GM10266 (cell line): ENCODE measurements at regions not wholly inside any gene's neighbourhood (a gene's known extent, or its start where the extent isn't known, plus 50 kb on each side); places are given as distances from the start of the nearest gene placed in this dataset.
A peak's percentile ranks its signal among the peaks of the same experiment; 100 is the strongest.

ENCODE experiments used
- DNase-seq: peaks from one replicate; pipeline ENCODE4 v3.0.0; 2012; ENCODE audit errors: extremely low spot score
- CTCF ChIP-seq: IDR thresholded peaks from 2 replicates; pipeline ENCODE4 v1.5.1; 2012; ENCODE audit warnings: mild to moderate bottlenecking, low read depth; ENCODE audit not compliant: control insufficient read depth, insufficient read depth; ENCODE audit errors: missing control alignments

GRCh38 chr20:39280875-39281274 is 318.7 kb downstream of the DHX35 start:
- no peak for TF ChIP-seq CTCF

DNA sequence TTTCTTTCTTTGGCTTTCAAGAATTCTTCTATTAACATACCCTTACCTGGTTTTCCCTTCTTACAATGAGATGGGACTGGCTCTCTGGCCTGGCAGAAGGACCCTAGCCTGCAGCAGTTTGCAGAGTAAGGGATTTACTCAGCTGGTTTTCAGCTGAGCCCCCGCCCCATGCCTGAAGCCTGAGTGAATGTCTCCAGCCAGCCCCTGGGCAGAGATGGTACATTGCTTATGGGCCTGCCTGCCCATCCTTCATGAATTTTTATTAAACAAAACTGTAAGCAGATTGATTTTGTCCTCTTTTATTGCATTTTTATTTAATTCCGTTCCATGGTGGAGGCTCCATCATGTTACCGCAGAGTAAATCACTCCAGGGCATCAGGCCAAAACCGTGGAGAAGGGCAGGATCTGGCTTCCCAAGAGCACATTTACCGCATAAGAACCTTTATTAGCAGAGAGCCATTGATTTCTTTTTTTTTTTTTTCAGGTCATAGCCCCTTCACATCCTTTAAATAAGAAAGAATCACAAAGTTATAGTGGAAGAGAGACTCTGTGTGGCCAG is 316.2 kb downstream of the DHX35 start:
- TF ChIP-seq CTCF = no peak
- no peak for DNase-seq

More at GRCh38 chr20:39280875-39281274, 318.7 kb downstream of the DHX35 start:
- DNase-seq = no peak

- no peak for DNase-seq
- no peak for TF ChIP-seq CTCF
Observed at GRCh38 chr20:39277185-39277584, 315.0 kb downstream of the DHX35 start.

DNA sequence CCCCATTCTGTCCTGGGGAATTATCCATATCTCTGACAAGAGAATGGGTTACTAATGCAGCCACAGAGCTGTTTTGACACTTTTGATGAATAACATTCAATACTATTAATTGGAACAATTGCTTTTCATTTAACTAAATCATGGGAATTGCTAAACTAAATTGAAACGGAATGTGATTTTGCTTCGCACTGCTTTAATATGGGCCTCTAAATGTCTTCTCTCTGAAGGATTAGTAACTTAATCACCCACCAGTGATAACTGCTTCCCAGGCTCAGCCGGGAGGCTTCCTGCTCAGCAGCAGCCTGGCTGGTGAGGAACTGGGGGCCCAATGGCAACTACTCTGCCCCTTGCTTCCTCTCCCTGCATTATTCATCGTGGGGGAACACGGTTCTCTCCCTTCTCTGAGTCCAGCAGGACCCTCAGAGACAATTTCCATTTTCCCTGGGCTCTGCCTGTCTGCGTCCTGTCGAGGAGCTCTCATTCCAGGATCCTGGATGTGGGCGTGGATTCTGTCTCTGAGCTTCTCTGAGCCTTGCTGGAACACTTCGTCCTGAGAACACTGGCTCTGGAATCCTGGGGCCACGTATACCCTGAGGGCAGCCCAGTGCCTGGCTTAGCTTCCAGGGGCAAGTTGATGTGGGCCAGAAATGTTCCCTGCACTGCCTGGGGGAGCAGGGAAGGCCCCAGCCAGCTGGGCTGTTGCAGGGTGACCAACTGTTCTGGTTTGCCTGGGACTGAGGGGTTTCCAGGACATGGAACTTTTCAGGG is 308.9 kb downstream of the DHX35 start:
- DNase-seq = no peak
- TF ChIP-seq CTCF = no peak

GRCh38 chr20:39269493-39270217 is 307.5 kb downstream of the DHX35 start:
- no peak for TF ChIP-seq CTCF
- no peak for DNase-seq

- DNase-seq = peak; percentile 59
- peak; percentile 90 for TF ChIP-seq CTCF
Observed at GRCh38 chr20:39268981-39269461, 306.9 kb downstream of the DHX35 start.
